ENCODE measurements at regions not wholly inside any gene's neighbourhood (a gene's known extent, or its start where the extent isn't known, plus 50 kb on each side); places are given as distances from the start of the nearest gene placed in this dataset.

DNA sequence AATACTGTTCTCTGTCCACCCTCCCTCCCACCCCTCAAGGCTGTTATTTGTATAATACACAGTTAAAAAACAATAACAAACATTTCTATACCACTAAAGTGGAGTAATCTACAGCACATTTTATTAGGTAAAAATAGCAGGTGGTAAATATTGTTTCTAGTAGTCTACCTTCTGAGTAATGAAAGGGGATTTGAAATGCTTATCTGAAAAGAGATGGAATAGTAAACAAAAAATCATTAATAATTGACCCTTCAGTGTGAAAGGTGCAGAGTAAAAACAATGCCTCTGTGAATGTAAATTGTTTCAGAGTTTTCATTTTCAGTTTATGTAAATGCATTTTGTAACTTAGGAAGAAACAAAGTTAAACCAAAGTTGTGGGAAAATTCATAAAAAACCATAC is 321.2 kb downstream of the SLC16A7 start:
- Histone ChIP-seq H3K9ac (ENCODE audit: low read length) (no peak overlapping the region), H3K9me2 (ENCODE audit: insufficient read depth) (no peaks in the 10 kb centered on the region), H3K9me3 (ENCODE audit: control insufficient read depth in 1 of 2, insufficient read depth in 1 of 2, low read depth in 1 of 2, low read length in 2 of 2) (no peaks in the 10 kb centered on the region), H3K4me3 (replicated peaks in 1 of 2; ENCODE audit: low read depth in 1 of 2, low read length in 2 of 2) (no peak overlapping the region), H2AFZ (ENCODE audit: low read depth, low read length, poor library complexity, severe bottlenecking) (no peak overlapping the region), H3K36me3 (ENCODE audit: control insufficient read depth in 1 of 2, insufficient read depth in 2 of 2, low read length in 2 of 2) (no peaks in the 10 kb centered on the region), H3K4me2 (ENCODE audit: low read length) (no peak overlapping the region), H3K27ac (ENCODE audit: low read depth, low read length) (no peak overlapping the region), H3K27me3 (ENCODE audit: insufficient read depth, low read length) (no peaks in the 10 kb centered on the region), H3K4me1 (ENCODE audit: control insufficient read depth in 1 of 2, insufficient read depth in 2 of 2, low read length in 2 of 2) (no peaks in the 10 kb centered on the region), H3K79me2 (ENCODE audit: insufficient read depth, low read length) (no peaks in the 10 kb centered on the region), H4K20me1 (ENCODE audit: insufficient read depth) (no peaks in the 10 kb centered on the region)
- CTCF ChIA-PET = no interaction called here
- TF ChIP-seq ZFX (IDR thresholded peaks at IDR 0.05) = no peak
- TF ChIP-seq, protein P1, sequence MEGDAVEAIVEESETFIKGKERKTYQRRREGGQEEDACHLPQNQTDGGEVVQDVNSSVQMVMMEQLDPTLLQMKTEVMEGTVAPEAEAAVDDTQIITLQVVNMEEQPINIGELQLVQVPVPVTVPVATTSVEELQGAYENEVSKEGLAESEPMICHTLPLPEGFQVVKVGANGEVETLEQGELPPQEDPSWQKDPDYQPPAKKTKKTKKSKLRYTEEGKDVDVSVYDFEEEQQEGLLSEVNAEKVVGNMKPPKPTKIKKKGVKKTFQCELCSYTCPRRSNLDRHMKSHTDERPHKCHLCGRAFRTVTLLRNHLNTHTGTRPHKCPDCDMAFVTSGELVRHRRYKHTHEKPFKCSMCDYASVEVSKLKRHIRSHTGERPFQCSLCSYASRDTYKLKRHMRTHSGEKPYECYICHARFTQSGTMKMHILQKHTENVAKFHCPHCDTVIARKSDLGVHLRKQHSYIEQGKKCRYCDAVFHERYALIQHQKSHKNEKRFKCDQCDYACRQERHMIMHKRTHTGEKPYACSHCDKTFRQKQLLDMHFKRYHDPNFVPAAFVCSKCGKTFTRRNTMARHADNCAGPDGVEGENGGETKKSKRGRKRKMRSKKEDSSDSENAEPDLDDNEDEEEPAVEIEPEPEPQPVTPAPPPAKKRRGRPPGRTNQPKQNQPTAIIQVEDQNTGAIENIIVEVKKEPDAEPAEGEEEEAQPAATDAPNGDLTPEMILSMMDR (IDR thresholded peaks at IDR 0.05 in 2 of 3, conservative IDR thresholded peaks at IDR 0.05 in 1 of 3; ENCODE audit: borderline replicate concordance in 1 of 3, insufficient read depth in 1 of 3, low read depth in 2 of 3, low read length in 2 of 3) = no peak
- no peak for TF ChIP-seq ELF1 (IDR thresholded peaks at IDR 0.05; ENCODE audit: borderline replicate concordance, low read depth)
- TF ChIP-seq, protein P2, sequence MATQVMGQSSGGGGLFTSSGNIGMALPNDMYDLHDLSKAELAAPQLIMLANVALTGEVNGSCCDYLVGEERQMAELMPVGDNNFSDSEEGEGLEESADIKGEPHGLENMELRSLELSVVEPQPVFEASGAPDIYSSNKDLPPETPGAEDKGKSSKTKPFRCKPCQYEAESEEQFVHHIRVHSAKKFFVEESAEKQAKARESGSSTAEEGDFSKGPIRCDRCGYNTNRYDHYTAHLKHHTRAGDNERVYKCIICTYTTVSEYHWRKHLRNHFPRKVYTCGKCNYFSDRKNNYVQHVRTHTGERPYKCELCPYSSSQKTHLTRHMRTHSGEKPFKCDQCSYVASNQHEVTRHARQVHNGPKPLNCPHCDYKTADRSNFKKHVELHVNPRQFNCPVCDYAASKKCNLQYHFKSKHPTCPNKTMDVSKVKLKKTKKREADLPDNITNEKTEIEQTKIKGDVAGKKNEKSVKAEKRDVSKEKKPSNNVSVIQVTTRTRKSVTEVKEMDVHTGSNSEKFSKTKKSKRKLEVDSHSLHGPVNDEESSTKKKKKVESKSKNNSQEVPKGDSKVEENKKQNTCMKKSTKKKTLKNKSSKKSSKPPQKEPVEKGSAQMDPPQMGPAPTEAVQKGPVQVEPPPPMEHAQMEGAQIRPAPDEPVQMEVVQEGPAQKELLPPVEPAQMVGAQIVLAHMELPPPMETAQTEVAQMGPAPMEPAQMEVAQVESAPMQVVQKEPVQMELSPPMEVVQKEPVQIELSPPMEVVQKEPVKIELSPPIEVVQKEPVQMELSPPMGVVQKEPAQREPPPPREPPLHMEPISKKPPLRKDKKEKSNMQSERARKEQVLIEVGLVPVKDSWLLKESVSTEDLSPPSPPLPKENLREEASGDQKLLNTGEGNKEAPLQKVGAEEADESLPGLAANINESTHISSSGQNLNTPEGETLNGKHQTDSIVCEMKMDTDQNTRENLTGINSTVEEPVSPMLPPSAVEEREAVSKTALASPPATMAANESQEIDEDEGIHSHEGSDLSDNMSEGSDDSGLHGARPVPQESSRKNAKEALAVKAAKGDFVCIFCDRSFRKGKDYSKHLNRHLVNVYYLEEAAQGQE (IDR thresholded peaks at IDR 0.05; ENCODE audit: low read depth) = no peak
- no peak for TF ChIP-seq RAD21 (IDR thresholded peaks at IDR 0.05; ENCODE audit: low read depth)
- TF ChIP-seq ZNF274 (IDR thresholded peaks at IDR 0.05; ENCODE audit: low read depth, low read length) = no peak
- TF ChIP-seq JUND (IDR thresholded peaks at IDR 0.05) = no peak
- no peak for TF ChIP-seq EZH2 (IDR thresholded peaks at IDR 0.05)
- no peak for DNase-seq (ENCODE audit: low read depth, low spot score)
- RAD21 ChIA-PET (ENCODE audit: low non-redundant PET in 1 of 2, low total read pairs in 2 of 2, uncharacterized antibody in 2 of 2, unreplicated experiment in 2 of 2) = no interaction called here
- POLR2A ChIA-PET = no interaction called here
- BruUV-seq (replicated peaks) = no TSS peak
- no peak for ATAC-seq
- intact Hi-C loops (cut with micrococcal nuclease) = no loop called here
